ENCODE measurements at regions not wholly inside any gene's neighbourhood (a gene's known extent, or its start where the extent isn't known, plus 50 kb on each side); places are given as distances from the start of the nearest gene placed in this dataset.

GRCh38 chr18:55830544-55830943 lies 242.6 kb upstream of the TCF4 start:
- peak in 1 of 2 donors; percentile 79 for DNase-seq (ENCODE audit: low read depth in 2 of 2)
- Histone ChIP-seq H3K9me3 (ENCODE audit: control insufficient read depth, insufficient read depth, low read depth, low read length) (no peaks in the 10 kb centered on the region), H3K27me3 (ENCODE audit: control insufficient read depth, insufficient read depth, low read length) (no peaks in the 10 kb centered on the region), H2AFZ (ENCODE audit: low read length) (no peak overlapping the region), H3K4me1 (ENCODE audit: control insufficient read depth, extremely low read depth, insufficient read depth, low read length) (peaks cover 5% of the 10 kb centered on the region), H3K4me3 (replicated peaks in 1 of 4; ENCODE audit: control extremely low read depth in 1 of 4, insufficient read depth in 1 of 4, low read depth in 3 of 4, low read length in 4 of 4) (no peak overlapping the region), H3K27ac (ENCODE audit: insufficient read depth, low read length) (no peak overlapping the region), H3K79me2 (ENCODE audit: control insufficient read depth, insufficient read depth, low read length) (no peaks in the 10 kb centered on the region), H4K20me1 (ENCODE audit: control insufficient read depth, extremely low read depth, insufficient read depth, low read length) (no peaks in the 10 kb centered on the region), H3K9ac (ENCODE audit: insufficient read depth, low read length) (no peak overlapping the region), H3K36me3 (ENCODE audit: control insufficient read depth, insufficient read depth, low read length) (no peaks in the 10 kb centered on the region), H3K4me2 (ENCODE audit: extremely low read depth, insufficient read depth, low read length) (no peak overlapping the region)
- no peak for TF ChIP-seq CTCF (conservative IDR thresholded peaks at IDR 0.05 in 1 of 2, IDR thresholded peaks at IDR 0.05 in 1 of 2; ENCODE audit: low read depth in 1 of 2, low read length in 2 of 2)
- no peak for TF ChIP-seq EZH2 (IDR thresholded peaks at IDR 0.05; ENCODE audit: low read length, missing control alignments)

GRCh38 chr18:55821219-55821618 lies 233.2 kb upstream of the TCF4 start:
- no peaks in the 10 kb centered on the region for H3K27me3 ChIP-seq (ENCODE audit: control insufficient read depth, insufficient read depth, low read length)
- peak; percentile 31 to 75 for DNase-seq (ENCODE audit: low read depth in 2 of 2)
- no peak overlapping the region for H2AFZ ChIP-seq (ENCODE audit: low read length)
- H3K79me2 ChIP-seq (ENCODE audit: control insufficient read depth, insufficient read depth, low read length) = no peaks in the 10 kb centered on the region
- no peak overlapping the region for H3K4me3 ChIP-seq (replicated peaks in 1 of 4; ENCODE audit: control extremely low read depth in 1 of 4, insufficient read depth in 1 of 4, low read depth in 3 of 4, low read length in 4 of 4)
- no peak for TF ChIP-seq CTCF (conservative IDR thresholded peaks at IDR 0.05 in 1 of 2, IDR thresholded peaks at IDR 0.05 in 1 of 2; ENCODE audit: low read depth in 1 of 2, low read length in 2 of 2)
- TF ChIP-seq EZH2 (IDR thresholded peaks at IDR 0.05; ENCODE audit: low read length, missing control alignments) = no peak
- H3K4me1 ChIP-seq (ENCODE audit: control insufficient read depth, extremely low read depth, insufficient read depth, low read length) = no peaks in the 10 kb centered on the region
- peak overlapping the region; percentile 11 for H3K4me2 ChIP-seq (ENCODE audit: extremely low read depth, insufficient read depth, low read length)
- H3K36me3 ChIP-seq (ENCODE audit: control insufficient read depth, insufficient read depth, low read length) = no peaks in the 10 kb centered on the region
- no peaks in the 10 kb centered on the region for H3K9me3 ChIP-seq (ENCODE audit: control insufficient read depth, insufficient read depth, low read depth, low read length)
- no peak overlapping the region for H3K27ac ChIP-seq (ENCODE audit: insufficient read depth, low read length)
- no peaks in the 10 kb centered on the region for H4K20me1 ChIP-seq (ENCODE audit: control insufficient read depth, extremely low read depth, insufficient read depth, low read length)
- H3K9ac ChIP-seq (ENCODE audit: insufficient read depth, low read length) = no peak overlapping the region

- Histone ChIP-seq H3K4me1 (ENCODE audit: control insufficient read depth, extremely low read depth, insufficient read depth, low read length) (no peaks in the 10 kb centered on the region), H3K79me2 (ENCODE audit: control insufficient read depth, insufficient read depth, low read length) (no peaks in the 10 kb centered on the region), H3K27me3 (ENCODE audit: control insufficient read depth, insufficient read depth, low read length) (no peaks in the 10 kb centered on the region), H3K9me3 (ENCODE audit: control insufficient read depth, insufficient read depth, low read depth, low read length) (no peaks in the 10 kb centered on the region), H3K4me3 (replicated peaks in 1 of 4; ENCODE audit: control extremely low read depth in 1 of 4, insufficient read depth in 1 of 4, low read depth in 3 of 4, low read length in 4 of 4) (no peak overlapping the region), H3K27ac (ENCODE audit: insufficient read depth, low read length) (no peak overlapping the region), H4K20me1 (ENCODE audit: control insufficient read depth, extremely low read depth, insufficient read depth, low read length) (no peaks in the 10 kb centered on the region), H3K4me2 (ENCODE audit: extremely low read depth, insufficient read depth, low read length) (no peak overlapping the region), H3K9ac (ENCODE audit: insufficient read depth, low read length) (no peak overlapping the region), H3K36me3 (ENCODE audit: control insufficient read depth, insufficient read depth, low read length) (no peaks in the 10 kb centered on the region), H2AFZ (ENCODE audit: low read length) (no peak overlapping the region)
- TF ChIP-seq EZH2 (IDR thresholded peaks at IDR 0.05; ENCODE audit: low read length, missing control alignments) (no peak), CTCF (conservative IDR thresholded peaks at IDR 0.05 in 1 of 2, IDR thresholded peaks at IDR 0.05 in 1 of 2; ENCODE audit: low read depth in 1 of 2, low read length in 2 of 2) (no peak)
- DNase-seq (ENCODE audit: low read depth in 2 of 2) = no peak
Measured at GRCh38 chr18:55819448-55819847, 231.5 kb upstream of the TCF4 start.

Measured in fibroblast of lung (primary cell).